ENCODE measurements at regions not wholly inside any gene's neighbourhood (a gene's known extent, or its start where the extent isn't known, plus 50 kb on each side); places are given as distances from the start of the nearest gene placed in this dataset.

- DNase-seq (ENCODE audit: low spot score in 2 of 2), result no peak
- TF ChIP-seq, protein P1, sequence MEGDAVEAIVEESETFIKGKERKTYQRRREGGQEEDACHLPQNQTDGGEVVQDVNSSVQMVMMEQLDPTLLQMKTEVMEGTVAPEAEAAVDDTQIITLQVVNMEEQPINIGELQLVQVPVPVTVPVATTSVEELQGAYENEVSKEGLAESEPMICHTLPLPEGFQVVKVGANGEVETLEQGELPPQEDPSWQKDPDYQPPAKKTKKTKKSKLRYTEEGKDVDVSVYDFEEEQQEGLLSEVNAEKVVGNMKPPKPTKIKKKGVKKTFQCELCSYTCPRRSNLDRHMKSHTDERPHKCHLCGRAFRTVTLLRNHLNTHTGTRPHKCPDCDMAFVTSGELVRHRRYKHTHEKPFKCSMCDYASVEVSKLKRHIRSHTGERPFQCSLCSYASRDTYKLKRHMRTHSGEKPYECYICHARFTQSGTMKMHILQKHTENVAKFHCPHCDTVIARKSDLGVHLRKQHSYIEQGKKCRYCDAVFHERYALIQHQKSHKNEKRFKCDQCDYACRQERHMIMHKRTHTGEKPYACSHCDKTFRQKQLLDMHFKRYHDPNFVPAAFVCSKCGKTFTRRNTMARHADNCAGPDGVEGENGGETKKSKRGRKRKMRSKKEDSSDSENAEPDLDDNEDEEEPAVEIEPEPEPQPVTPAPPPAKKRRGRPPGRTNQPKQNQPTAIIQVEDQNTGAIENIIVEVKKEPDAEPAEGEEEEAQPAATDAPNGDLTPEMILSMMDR (IDR thresholded peaks at IDR 0.05), result no peak
- no peak for TF ChIP-seq POLR2A (IDR thresholded peaks at IDR 0.05)
- no peak for TF ChIP-seq POLR2AphosphoS5 (IDR thresholded peaks at IDR 0.05)
- TF ChIP-seq EP300 (IDR thresholded peaks at IDR 0.05), result no peak
- Histone ChIP-seq H3K27me3 (no peaks in the 10 kb centered on the region), H3K9me3 (no peaks in the 10 kb centered on the region), H3K4me3 (no peak overlapping the region), H3K4me1 (no peaks in the 10 kb centered on the region), H3K27ac (no peak overlapping the region), H3K36me3 (no peaks in the 10 kb centered on the region)
- 69% methylated on average over 2 of the region's 2 CpGs for WGBS
Observed at GRCh38 chr6:134866563-134866962, 83.3 kb downstream of the ALDH8A1 start.

DNA sequence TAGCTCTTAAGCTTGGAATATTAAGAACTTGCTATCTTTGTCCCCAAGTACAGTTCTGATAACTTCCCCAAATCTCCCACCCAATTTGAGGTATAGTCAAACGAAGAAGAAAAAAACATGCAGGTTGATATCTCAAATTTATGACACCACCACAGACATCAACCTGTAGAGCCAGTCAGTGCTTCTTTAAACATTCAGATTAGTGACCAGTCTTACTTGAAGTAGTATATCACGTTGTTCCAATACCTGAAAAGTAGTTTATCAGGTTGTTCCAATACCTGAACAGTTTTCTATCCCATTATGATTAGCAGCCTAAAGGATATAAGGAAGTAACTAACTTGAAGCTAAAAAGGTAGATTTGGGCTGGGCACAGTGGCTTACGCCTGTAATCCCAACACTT is 85.3 kb downstream of the ALDH8A1 start:
- Histone ChIP-seq H3K4me1 (no peaks in the 10 kb centered on the region), H3K36me3 (no peaks in the 10 kb centered on the region), H3K4me3 (no peak overlapping the region), H3K27ac (no peak overlapping the region), H3K27me3 (no peaks in the 10 kb centered on the region), H3K9me3 (no peaks in the 10 kb centered on the region)
- TF ChIP-seq EP300 (IDR thresholded peaks at IDR 0.05) (no peak), POLR2A (IDR thresholded peaks at IDR 0.05) (no peak), POLR2AphosphoS5 (IDR thresholded peaks at IDR 0.05) (no peak)
- TF ChIP-seq, protein P1 (IDR thresholded peaks at IDR 0.05), result no peak
- no peak for DNase-seq (ENCODE audit: low spot score in 2 of 2)
- WGBS, result 72% methylated on average over 3 of the region's 3 CpGs

DNA sequence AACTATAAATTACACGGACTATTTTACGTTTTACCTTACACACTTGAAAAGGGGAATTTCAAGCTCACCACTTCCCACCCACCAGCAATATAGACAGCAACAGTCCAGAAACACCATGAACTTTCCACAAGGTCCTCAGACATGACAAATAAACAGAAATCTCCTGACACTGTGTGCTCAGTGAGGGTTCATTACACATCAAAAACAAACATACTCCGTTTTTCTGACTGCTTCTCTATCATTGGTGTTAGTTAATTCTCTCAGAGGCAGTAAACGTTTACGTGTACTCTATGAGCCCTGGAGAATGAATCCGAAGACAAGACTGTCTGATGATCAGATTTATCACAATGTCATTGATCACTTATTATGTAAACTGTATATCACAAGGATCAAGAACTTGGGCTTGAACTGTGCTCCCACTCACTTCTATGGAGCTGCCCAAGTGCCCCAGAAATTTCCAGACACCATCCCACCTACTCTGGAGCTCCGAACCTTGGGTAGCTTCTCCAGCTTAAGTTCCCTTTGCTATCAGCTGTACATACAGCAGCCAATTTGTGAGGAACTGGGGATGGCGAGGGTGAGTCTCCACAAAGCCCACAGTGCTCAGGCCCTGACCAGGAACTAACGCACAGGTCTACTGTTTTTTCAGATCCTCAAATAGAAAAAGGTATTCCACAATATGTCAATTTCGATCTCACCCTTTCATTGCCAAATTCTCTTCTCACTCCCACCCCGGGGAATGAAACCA is 86.0 kb downstream of the ALDH8A1 start:
- H3K4me3 ChIP-seq, result no peak overlapping the region
- no peak for DNase-seq (ENCODE audit: low spot score in 2 of 2)
- TF ChIP-seq, protein P1 (IDR thresholded peaks at IDR 0.05), result no peak
- TF ChIP-seq EP300 (IDR thresholded peaks at IDR 0.05) (no peak), POLR2AphosphoS5 (IDR thresholded peaks at IDR 0.05) (no peak), POLR2A (IDR thresholded peaks at IDR 0.05) (no peak)
- no peaks in the 10 kb centered on the region for H3K4me1 ChIP-seq
- H3K9me3 ChIP-seq, result no peaks in the 10 kb centered on the region
- no peaks in the 10 kb centered on the region for H3K27me3 ChIP-seq
- H3K36me3 ChIP-seq, result no peaks in the 10 kb centered on the region
- WGBS, result 86% methylated on average over 11 of the region's 11 CpGs
- H3K27ac ChIP-seq, result no peak overlapping the region

GRCh38 chr6:134854366-134854765 is 95.5 kb downstream of the ALDH8A1 start:
- no peak overlapping the region for H3K4me3 ChIP-seq
- no peaks in the 10 kb centered on the region for H3K9me3 ChIP-seq
- DNase-seq (ENCODE audit: low spot score in 2 of 2), result no peak
- no peaks in the 10 kb centered on the region for H3K36me3 ChIP-seq
- peaks cover 10% of the 10 kb centered on the region for H3K4me1 ChIP-seq
- H3K27ac ChIP-seq, result no peak overlapping the region
- TF ChIP-seq POLR2AphosphoS5 (IDR thresholded peaks at IDR 0.05) (no peak), POLR2A (IDR thresholded peaks at IDR 0.05) (no peak), EP300 (IDR thresholded peaks at IDR 0.05) (no peak)
- TF ChIP-seq, protein P1 (IDR thresholded peaks at IDR 0.05), result no peak
- WGBS, result 66% methylated on average over 3 of the region's 3 CpGs
- H3K27me3 ChIP-seq, result no peaks in the 10 kb centered on the region

DNA sequence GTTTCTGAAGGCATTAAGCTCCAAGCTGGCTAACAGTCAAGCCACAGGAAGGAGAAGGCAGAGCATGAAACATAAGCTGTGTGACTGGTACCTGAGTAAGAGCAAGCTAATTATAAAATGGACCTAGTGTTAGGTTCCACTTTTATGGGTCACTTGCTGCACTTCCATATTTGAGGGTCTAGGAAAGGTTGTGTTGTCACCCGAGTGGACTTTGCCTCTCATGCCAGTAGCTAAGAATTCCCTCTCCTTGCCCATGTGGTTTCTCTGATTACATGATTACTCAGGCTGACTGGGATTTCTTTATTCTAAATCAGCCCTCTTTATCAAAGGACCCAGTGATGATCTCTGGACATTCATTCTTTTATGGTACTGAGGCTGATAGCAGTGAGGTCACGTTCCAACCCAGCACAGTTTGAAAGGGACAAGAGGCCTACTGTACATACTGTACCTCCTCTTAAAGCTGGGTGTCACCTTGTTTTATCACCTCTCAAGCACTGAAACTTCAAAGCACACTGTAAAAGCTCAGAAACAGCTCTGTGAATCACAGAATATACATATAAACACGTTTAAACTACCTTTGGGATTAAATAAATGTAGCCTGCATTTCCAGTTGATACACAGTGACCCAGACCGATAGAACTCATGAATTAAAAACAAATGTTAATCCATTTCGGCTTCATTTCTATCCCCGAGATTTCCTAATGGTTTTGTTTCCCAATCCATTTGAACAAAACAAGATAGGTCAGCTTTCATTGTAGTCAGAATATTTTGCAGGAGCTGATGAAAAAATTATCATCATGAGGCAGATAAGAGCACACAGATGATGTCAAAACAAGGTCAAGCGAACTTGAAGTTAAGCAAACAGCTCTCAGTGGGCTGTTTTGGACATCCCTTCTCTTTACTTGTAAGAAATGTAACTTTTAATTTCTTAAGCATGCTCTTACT is 96.5 kb downstream of the ALDH8A1 start:
- 65% methylated on average over 7 of the region's 7 CpGs for WGBS
- H3K4me3 ChIP-seq, result no peak overlapping the region
- H3K27me3 ChIP-seq, result no peaks in the 10 kb centered on the region
- H3K9me3 ChIP-seq, result no peaks in the 10 kb centered on the region
- no peak for TF ChIP-seq EP300 (IDR thresholded peaks at IDR 0.05)
- no peak for TF ChIP-seq POLR2A (IDR thresholded peaks at IDR 0.05)
- TF ChIP-seq, protein P1 (IDR thresholded peaks at IDR 0.05), result no peak
- no peak for TF ChIP-seq POLR2AphosphoS5 (IDR thresholded peaks at IDR 0.05)
- no peak for DNase-seq (ENCODE audit: low spot score in 2 of 2)
- H3K27ac ChIP-seq, result no peak overlapping the region
- no peaks in the 10 kb centered on the region for H3K36me3 ChIP-seq
- peaks cover 10% of the 10 kb centered on the region for H3K4me1 ChIP-seq

All from suprapubic skin (tissue), 4 donors.